ENCODE measurements at regions not wholly inside any gene's neighbourhood (a gene's known extent, or its start where the extent isn't known, plus 50 kb on each side); places are given as distances from the start of the nearest gene placed in this dataset.
A peak's percentile ranks its signal among the peaks of the same experiment; 100 is the strongest.

GRCh38 chr2:5064687-5065086 is 627.5 kb upstream of the SOX11 start:
- no peak for DNase-seq
- Histone ChIP-seq H3K27me3 (replicated peaks) (no peaks in the 10 kb centered on the region), H3K36me3 (replicated peaks) (no peaks in the 10 kb centered on the region), H3K4me3 (ENCODE audit: low read depth, low read length) (no peak overlapping the region), H3K27ac (no peak overlapping the region)
- no peak for TF ChIP-seq CTCF (IDR thresholded peaks at IDR 0.05; ENCODE audit: low read depth, low read length, missing control alignments)
- in situ Hi-C loops (cut with HindIII; ENCODE audit: low pct_ligation_motif_present, low sequenced_read_pairs) = no loop called here

- in situ Hi-C loops (cut with HindIII; ENCODE audit: low pct_ligation_motif_present, low sequenced_read_pairs) = no loop called here
Measured at GRCh38 chr2:5067816-5068215, 624.4 kb upstream of the SOX11 start.

GRCh38 chr2:5070257-5070656 is 621.9 kb upstream of the SOX11 start:
- in situ Hi-C loops (cut with HindIII; ENCODE audit: low pct_ligation_motif_present, low sequenced_read_pairs) = no loop called here

More at GRCh38 chr2:5067816-5068215, 624.4 kb upstream of the SOX11 start:
- Histone ChIP-seq H3K4me3 (ENCODE audit: low read depth, low read length) (no peak overlapping the region), H3K27ac (no peak overlapping the region), H3K36me3 (replicated peaks) (no peaks in the 10 kb centered on the region), H3K27me3 (replicated peaks) (no peaks in the 10 kb centered on the region)
- DNase-seq = no peak
- no peak for TF ChIP-seq CTCF (IDR thresholded peaks at IDR 0.05; ENCODE audit: low read depth, low read length, missing control alignments)

GRCh38 chr2:5074733-5075132 is 617.5 kb upstream of the SOX11 start:
- in situ Hi-C loops (cut with HindIII; ENCODE audit: low pct_ligation_motif_present, low sequenced_read_pairs) = no loop called here
- H3K27me3 ChIP-seq (replicated peaks) = no peaks in the 10 kb centered on the region
- DNase-seq = no peak
- H3K36me3 ChIP-seq (replicated peaks) = no peaks in the 10 kb centered on the region
- H3K27ac ChIP-seq = no peak overlapping the region
- H3K4me3 ChIP-seq (ENCODE audit: low read depth, low read length) = no peak overlapping the region
- TF ChIP-seq CTCF (IDR thresholded peaks at IDR 0.05; ENCODE audit: low read depth, low read length, missing control alignments) = no peak

More at GRCh38 chr2:5070257-5070656, 621.9 kb upstream of the SOX11 start:
- DNase-seq = peak; percentile 8
- Histone ChIP-seq H3K27ac (no peak overlapping the region), H3K27me3 (replicated peaks) (no peaks in the 10 kb centered on the region), H3K4me3 (ENCODE audit: low read depth, low read length) (no peak overlapping the region), H3K36me3 (replicated peaks) (no peaks in the 10 kb centered on the region)
- TF ChIP-seq CTCF (IDR thresholded peaks at IDR 0.05; ENCODE audit: low read depth, low read length, missing control alignments) = no peak

GRCh38 chr2:5076599-5076998 is 615.6 kb upstream of the SOX11 start:
- H3K36me3 ChIP-seq (replicated peaks) = no peaks in the 10 kb centered on the region
- TF ChIP-seq CTCF (IDR thresholded peaks at IDR 0.05; ENCODE audit: low read depth, low read length, missing control alignments) = peak; percentile 14
- H3K4me3 ChIP-seq (ENCODE audit: low read depth, low read length) = no peak overlapping the region
- H3K27ac ChIP-seq = no peak overlapping the region
- no peak for DNase-seq
- no peaks in the 10 kb centered on the region for H3K27me3 ChIP-seq (replicated peaks)
- in situ Hi-C loops (cut with HindIII; ENCODE audit: low pct_ligation_motif_present, low sequenced_read_pairs) = no loop called here

DNA sequence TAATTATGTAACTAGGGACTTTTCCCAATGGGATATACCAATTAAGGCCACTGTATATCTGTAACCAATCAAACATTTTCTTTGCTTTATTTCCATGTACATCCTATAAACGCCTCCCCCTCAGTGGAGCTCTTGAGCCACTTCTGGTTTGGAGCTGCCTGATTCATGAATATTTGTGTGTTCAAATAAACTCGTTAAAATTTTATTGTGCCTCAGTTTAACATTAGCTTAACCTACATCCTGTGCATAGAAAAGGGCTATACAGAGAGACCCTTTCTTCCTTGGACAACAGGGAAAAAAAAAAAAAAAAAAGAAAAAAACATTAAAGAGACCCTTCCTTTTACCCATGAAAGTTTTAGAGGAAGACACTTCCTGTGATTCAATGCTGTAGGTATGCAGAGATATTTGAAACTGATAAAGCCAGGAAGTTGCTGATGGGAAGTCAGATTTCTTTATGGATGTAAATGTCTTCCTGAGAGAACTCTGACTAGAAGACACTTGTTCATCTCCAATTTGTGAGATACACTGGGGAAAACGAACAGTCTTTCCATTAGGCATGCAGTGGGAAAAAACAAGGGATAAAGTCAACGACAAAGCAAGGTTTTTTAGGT is 614.6 kb upstream of the SOX11 start:
- DNase-seq = peak; percentile 78
- in situ Hi-C loops (cut with HindIII; ENCODE audit: low pct_ligation_motif_present, low sequenced_read_pairs) = no loop called here
- Histone ChIP-seq H3K36me3 (replicated peaks) (no peaks in the 10 kb centered on the region), H3K27ac (no peak overlapping the region), H3K27me3 (replicated peaks) (no peaks in the 10 kb centered on the region), H3K4me3 (ENCODE audit: low read depth, low read length) (no peak overlapping the region)
- peak; percentile 56 for TF ChIP-seq CTCF (IDR thresholded peaks at IDR 0.05; ENCODE audit: low read depth, low read length, missing control alignments)
